HG02623 (cell line): ENCODE measurements at regions not wholly inside any gene's neighbourhood (a gene's known extent, or its start where the extent isn't known, plus 50 kb on each side); places are given as distances from the start of the nearest gene placed in this dataset.

Experiments
- ATAC-seq: cut with Tn5 transposase; IDR thresholded peaks from one replicate; pipeline ENCODE4 v1.9.1; 2021; ENCODE audit warnings: moderate library complexity; ENCODE audit not compliant: unreplicated experiment

DNA sequence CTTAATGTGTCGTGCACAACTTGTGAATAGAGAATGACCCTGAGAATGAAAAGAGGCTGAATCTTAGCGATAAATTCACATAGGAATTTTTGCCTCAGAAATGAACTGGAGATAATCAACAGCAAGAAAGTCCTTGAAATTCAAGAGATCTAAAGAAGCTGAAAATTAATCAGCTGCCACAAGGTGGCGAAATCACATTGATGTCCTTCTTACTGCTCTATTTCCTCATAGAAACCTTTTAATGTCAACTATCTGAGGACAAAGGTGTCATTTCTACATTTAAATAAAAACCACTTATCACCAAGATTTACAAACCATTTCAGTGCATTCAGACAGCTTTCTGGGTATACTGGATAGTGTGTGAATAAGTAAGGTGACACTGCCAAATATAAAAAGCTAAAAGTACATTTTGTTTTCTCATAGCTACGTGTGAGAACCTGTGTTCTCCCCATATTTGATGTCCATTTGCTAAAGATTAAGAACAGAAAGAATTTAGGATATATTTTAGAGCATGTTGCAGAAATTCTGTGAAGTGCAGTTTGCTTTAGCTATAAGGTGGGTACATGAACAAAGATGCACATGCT lies 485.3 kb upstream of the PTBP2 start:
- no peak for ATAC-seq

DNA sequence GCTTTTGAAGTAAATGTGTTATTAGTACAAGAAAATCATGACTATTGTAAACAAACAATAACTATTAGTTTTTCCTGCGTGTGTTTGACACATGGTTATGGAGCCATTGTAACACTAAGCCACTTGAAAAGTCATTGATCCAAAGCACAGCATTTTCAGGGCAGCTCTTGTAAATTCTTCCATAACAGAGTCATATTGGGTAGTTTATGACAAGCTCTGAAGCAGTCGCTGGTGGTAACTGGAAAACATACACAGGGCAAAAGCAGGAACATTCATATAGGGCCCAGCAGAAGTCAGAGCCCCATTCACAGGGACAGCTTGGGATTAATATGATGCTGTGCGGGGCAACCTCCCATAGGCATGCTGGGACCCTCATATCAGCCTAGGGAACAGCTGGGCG lies 483.2 kb upstream of the PTBP2 start:
- ATAC-seq = no peak

DNA sequence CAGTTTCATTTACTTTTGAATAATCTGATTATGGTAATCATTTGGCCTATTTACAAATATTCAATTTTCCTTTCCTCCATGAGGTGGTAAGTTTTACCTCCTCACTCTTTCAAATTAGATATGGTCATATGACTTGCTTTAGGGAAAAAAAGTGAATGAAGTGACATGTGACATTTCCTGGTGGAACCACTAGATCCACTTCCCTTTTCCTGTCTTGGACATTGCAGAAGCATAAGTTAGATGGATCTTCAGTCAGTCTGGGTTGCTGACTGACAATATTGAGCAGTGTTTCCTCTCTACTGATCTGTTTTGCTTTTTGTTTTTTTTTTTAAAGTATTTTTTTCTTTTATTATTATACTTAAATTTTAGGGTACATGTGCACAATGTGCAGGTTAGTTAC lies 481.1 kb upstream of the PTBP2 start:
- no peak for ATAC-seq

DNA sequence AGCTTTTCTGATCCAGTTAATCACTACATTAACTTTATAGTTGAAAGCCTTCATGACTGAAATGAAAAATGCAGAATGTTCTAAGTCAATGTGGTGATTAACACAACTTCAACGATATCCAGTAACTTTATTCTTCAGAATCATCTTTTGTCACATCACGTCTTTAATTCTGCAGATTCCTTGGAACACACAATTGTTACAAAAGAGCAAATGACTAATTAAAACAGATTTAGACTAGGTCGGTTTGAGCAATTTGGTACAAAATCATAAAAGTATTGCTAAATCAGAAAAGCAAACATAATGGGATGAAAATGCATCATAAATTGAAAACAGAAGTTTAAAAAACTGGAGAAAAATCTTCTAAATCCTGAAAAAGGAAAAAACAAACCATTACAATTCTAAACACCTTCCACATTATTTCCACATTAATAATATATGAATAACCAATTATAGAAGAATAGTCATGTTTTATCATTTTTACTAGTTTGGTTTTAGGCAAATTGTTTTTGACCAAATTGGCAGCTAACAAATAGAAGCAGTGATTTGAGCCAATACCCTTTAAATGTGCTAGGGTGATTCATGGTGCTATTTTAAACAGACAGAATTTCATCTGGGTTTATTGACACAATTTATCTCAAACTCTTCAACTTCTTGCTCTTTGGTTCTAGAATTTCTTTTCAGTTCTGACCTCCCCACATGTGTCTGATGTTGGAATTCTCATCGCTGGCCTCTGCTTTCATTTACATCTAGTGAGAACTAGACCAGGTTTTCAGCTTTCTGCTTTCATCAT lies 468.1 kb upstream of the PTBP2 start:
- ATAC-seq = no peak

DNA sequence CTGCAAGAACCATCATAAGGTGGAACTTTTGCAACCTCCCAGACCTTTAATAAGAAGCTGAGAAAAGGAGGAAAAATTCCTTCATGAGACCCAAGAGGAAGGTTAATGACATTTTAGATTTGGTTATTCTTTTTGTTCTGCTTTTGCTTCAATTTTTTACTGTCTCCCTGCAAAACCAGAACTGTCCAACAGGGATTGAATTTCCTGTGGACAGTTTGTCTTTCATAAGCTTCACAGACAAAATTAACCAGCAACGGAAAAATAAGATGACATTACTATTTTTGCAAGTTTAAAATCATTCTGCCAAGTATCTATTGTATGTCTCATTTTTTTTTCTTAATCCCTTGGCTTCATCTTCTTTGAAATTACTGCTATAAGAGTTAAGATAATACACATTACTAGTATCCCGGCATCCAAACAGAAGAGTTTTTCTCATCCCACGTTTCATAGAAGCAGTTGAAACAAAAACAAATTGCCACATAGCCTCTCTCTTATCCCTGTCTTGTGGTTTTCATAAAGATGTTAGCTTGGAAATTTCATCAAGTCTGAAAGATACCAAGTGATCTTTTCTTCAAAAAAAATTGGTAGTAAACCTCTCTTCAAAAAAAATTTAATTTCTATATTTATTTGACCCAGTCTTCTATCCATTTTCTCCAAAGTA lies 465.3 kb upstream of the PTBP2 start:
- ATAC-seq = no peak

DNA sequence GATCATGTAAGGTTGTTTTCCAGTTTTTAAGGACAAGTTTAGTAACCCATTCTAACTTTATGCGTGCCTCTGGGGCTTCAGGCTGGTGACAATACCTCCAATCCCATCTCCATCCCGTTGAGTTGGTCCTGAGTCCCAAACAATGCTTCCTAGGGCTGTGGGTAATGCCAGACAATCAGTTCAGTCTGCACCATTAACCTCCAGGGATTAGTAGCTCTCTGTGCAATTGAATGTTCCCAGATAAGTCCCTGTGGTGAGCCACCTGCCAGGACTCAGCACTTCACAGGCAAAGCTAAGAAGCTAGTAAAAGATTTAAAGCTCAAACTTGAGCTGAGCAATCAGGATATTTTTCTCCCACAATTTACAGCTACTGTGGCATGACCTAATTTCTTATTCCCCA lies 462.2 kb upstream of the PTBP2 start:
- no peak for ATAC-seq

DNA sequence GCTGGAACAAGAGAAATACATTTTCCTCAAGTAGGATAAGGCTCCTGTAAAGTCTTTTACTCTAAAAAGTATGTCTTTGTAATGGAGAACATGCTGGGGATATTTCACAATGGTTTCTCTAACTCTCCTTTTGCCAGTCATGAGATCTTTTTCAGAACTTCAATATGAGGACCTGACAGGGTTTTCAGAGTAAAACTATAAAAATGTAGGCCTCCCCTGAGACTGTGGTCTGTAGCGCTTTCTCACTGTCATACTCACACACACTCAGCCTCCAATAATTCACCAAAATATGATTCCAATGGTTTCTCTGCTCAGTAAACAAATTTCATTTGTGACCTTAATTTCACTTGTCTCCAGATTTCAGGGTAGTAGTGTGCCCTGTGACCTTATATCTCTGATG lies 440.1 kb upstream of the PTBP2 start:
- no peak for ATAC-seq

DNA sequence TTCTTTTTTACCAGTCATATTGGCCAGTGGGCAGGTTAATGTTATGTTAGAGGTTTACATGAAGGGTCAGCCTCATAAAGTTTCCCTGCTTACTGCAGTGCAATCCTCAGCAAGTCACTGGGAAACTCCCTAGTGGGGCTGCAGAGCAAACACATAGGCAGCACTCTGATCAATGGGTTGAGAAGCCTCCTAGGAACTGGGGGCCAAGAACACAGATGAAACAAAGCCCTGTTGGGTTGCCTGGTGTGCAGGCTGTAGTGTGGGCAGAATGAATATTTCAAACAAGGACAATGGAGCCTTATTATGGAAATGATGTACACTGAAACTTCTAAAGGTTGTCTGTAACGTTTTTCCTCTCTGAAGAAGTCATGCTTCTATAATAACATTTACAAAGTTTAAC lies 431.6 kb upstream of the PTBP2 start:
- no peak for ATAC-seq

DNA sequence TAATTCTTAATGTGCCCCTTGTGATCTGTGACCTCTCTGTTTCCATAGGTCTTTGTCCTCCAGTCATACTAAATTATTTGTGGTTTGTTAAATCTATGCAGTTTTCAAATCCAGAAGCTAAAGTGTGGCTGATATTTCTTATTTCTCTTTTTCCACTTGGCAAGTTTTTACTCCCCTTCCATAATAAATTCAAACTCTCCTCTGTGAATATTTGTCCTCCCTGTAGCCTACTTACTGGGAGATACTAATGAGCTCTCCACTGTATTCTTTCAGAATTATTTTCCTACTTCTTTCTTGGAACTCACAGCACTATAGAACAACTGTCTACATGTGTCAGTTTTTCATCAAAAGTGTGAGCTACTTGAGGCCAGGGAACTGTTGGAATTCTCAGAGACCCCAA lies 430.8 kb upstream of the PTBP2 start:
- ATAC-seq = no peak

DNA sequence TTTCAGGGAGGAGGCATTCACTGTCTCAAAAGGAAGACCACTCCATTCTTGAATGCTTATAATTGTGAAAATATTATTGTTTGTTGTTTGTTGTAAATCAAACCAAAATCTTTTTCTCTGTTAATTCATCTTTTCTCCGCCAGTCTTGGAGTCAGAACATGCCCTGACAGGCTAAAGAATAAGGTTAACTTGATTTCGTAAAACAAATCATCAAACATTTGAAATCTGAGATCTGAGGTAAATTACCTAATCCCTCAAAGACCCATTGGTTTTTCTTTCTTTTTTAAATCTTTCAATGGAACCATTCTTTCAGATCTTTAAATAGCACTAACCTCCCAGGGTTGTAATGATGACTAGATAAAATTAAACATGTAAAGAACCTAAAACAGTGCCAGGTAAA lies 430.1 kb upstream of the PTBP2 start:
- ATAC-seq = no peak

DNA sequence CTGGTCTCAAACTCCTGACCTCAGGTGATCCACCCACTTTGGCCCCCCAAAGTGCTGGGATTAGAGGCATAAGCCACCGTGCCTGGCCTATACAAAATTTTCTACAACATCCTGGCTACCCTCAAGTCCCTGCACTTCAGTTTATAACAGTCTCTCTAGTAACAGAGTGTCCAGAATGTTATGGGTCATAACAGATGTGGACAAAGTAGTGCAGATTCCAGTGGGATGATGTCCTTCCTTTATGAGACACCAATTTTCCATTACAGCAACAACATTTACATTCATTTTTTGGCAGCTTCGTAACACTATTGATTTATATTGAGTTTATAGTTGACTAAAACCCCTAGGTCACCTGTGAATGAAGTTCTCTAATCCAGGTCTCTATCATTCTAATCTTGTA lies 429.4 kb upstream of the PTBP2 start:
- no peak for ATAC-seq

DNA sequence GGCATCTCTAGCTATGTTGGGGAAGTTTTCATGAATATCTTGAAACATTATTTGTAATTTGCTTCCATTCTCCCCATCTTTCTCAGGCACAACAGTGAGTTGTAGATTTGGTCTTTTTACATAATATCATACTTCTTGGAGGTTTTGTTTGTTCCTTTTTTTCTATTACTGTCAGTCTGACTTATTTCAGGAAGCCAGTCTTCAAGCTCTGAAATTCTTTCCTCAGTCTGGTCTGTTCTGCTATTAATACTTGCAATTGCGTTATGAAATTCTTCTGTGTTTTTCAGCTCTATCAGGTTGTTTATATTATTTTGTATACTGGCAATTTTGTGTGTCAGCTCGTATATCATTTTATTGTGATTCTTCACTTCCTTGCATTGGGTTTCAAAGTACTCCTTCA lies 424.6 kb upstream of the PTBP2 start:
- no peak for ATAC-seq

DNA sequence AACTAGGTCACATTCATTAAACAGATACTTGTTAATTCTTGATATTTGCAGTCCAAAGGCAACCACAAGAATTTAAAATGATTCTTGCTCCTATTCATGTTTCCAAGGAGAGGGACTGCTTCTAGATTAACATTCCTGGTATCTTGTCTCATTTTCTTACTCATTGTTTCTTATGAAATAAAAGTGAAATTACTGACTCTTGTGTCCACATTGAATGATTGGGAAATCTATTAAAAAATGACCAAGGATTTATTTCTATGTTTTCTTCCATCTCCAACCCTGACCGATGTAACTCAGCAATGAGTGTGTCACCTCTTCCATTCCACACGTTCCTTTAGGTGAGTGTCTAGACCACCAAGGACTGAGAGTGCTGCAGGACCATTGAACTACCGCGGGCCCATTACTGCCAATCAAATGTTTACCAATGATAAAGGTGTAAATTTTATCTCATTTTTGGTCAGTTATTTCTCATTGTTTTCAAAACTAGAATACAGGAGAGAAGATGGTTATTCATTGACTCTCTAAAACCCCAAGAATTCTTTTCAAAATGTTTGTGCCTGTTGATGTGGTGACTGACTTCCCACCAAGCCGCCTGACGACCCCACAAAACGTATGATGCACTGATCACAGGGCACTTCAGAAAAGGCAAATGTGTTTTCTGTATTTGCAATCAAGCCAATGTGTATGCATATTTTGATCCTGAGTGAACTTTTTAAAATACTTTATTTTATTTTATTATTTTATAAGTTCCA lies 414.6 kb upstream of the PTBP2 start:
- ATAC-seq = no peak

DNA sequence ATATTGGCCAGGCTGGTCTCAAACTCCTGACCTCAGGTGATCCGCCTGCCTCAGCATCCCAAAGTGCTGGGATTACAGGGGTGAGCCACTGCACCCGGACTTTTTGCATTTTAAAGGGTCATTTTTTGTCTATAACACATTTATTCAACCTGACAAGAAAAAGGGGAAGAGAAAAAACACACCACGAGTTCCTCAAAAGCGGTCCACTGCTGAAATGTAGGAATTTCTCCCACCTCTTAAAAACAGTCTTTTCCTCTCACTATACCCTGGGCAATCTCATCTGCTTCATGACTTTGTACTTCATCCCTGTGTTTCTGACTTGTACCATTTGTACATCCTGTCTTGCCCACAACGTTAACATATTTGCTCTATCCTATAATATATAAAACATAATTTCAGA lies 413.3 kb upstream of the PTBP2 start:
- no peak for ATAC-seq

DNA sequence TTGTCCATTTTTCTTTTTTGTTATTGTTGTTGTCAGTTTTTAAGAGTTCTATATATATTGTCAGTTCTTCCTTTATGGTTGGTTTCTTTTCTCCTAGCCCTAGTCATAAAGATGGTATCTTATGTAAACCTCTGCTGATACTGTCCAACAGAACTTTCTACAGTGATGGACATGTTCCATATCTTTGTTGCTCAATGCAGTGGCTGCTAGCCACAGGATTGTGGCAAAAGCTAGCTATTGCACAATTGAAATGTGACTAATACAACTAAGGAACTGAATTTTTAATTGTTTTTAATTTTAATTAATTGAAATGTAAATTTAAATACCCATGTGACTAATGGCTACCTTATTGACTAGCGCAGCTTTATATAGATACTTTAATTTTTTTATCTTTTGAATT lies 411.8 kb upstream of the PTBP2 start:
- ATAC-seq = no peak

DNA sequence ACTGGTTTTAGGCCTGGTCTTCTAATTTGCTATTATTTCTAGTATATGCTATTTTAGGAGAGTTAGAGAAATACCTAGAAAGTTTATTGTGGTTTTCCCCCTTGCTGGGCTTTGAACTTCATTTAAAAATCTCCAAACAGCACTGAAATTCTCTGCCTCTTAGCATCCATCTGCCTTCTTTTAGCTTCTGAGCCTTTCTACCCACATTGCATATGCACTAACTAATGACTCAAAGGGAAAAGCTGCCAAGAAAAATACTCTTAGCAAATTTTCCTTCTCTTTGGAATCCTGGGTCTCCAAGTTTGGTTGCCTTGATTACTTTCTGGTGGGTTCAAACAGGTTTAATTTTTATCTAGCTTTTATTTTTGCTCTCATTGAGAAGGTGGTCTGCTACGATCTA lies 408.4 kb upstream of the PTBP2 start:
- no peak for ATAC-seq

DNA sequence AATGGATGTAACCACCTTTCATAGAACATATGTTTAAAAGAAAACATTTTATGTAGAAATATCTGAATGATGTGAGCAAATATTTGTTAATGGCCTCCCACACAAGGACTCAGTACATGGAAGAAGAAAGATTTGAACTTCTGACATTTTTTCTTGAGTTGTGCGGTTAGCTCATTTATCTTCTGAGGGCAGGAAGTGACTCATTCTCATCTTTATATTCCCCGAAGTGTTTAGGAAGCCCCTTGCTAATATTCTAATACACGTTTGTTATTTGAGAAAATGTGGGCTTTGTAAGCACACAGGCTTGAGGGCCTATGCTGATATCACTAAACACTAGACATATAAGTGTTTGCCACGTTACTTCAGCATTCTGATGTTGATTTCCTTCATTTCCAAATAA lies 392.5 kb upstream of the PTBP2 start:
- no peak for ATAC-seq

DNA sequence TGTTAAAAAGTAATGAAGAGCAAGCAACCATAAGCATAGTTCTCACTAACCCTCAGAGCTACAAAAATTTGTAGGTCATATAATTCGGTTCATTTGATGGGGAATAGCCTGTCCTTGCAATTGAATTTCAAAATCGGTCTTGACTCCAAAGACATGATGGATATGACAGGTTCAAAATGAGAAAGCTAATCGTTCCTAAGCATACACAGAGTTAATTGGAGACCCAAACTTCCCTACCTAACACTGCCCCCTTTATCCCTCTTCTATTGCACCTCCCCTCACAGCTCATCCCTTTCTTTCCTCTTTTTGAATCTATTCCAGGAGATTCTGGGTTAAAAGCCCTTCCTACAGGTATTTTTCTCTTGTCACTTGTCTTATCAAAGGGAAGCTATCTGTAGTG lies 390.0 kb upstream of the PTBP2 start:
- no peak for ATAC-seq

DNA sequence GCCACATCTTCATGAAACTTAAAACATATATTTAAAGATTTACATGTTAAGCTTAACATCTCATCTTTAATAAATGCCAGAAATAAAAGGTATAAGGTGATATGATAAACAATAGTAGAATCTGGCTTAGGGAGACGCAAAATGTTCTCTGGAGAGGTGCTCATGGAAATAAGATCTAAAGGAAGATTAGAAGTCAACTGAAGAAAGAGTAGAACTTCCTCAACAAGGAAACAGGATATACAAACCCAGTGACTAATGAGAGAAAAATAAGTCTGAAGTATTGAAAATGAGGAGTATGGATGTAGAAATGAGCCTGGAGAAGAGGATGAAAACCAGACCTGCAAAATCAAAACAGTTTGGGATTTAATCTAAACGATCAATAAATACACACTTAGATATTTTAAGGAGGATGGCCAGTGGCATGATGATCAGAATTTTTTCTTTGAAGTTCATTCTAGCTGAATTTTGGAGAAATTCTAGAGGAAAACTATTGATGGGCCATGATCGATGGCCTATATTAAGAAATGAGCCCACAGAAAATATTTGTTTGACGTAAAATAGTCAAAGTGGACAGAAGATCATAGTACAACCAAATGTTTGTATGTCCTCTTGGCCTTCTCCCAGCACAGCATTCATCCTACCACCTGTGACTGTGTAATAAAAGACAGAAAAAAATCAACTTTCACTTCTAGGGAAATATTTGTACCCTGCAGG lies 387.9 kb upstream of the PTBP2 start:
- ATAC-seq = no peak

DNA sequence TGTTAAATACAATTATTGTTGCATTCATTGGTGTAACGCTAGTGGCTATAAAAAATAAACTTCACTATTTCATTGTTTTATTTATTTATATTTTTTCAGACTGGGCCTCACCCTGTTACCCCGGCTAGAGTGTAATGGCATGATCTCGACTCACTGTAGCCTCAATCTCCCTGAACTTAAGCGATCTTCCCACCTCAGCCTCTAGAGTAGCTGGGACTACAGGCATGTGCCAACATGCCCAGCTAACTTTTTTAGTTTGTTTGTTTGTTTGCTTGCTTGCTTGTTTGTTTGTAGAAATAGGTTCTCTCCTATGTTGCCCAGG lies 387.4 kb upstream of the PTBP2 start:
- ATAC-seq = no peak

DNA sequence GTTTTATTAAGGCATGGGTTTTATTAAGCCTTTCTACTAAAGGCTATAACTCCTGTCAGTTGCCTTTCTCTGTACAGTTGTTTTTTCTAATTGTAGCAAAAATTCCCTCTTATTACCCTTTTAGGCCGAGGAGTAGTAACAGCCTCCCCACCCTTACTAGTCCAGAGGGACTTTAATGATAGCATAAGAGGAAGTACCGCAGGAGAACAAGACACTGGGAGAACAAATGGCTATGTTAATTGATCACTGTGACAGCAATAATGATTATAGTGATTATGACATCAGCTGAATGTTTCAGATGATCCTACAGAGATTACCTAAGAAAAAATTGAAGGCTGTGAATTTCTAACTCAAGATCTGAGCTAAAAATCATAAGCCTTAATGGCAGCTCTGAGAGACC lies 383.0 kb upstream of the PTBP2 start:
- ATAC-seq = no peak
